ENCODE measurements at regions not wholly inside any gene's neighbourhood (a gene's known extent, or its start where the extent isn't known, plus 50 kb on each side); places are given as distances from the start of the nearest gene placed in this dataset.
"Not testable (repeated sequence)": the region's sequence is repeated elsewhere in the genome, so short reads cannot be mapped to it uniquely, and the experiment has no call there.

DNA sequence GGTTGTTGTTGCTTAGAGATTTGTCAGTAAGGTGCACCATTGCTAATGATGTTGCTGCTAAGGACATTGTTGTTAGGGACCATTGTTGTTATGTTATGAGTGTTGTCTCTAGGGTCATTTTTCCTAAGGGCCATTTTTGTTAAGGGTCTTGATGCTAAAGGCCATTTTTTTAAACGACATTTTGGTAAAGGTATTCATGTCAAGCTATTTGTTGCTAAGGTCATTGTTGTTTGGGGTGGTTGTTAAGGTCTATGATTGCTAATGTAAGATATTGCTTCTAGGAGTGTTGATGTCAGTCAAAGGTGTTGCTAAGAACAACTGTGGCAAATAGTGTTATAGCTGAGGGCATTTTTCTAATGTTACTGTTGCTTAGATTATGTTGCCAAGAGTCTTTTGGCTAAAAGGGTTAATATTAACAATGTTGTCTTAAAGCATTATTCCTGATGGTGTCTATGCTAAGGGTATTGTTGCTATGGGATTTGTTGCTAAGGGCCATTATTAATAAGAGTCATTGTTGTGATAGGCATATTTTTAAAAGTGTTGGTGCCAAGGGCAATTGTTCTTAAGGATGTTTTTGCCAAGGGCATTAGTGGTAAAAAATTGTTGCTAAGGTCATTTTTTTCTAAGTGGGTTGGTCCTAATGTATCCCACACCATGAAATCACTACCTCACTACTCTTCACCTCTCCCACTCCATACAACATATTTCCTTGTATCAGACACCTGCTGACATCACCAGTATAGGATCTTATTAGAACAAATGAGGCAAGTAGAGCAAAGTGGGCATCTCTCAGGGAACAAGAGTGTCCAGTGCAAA lies 56.2 kb downstream of the SPATA31A6 start:
- intact Hi-C loops (cut with DNase I); DNase-seq: not testable (repeated sequence)

GRCh38 chr9:42240261-42240579 lies 56.8 kb downstream of the SPATA31A6 start:
- intact Hi-C loops (cut with DNase I); DNase-seq: not testable (repeated sequence)

GRCh38 chr9:42243211-42243610 lies 59.8 kb downstream of the SPATA31A6 start:
- intact Hi-C loops (cut with DNase I); DNase-seq: not testable (repeated sequence)

GRCh38 chr9:42243822-42244221 lies 60.4 kb downstream of the SPATA31A6 start:
- intact Hi-C loops (cut with DNase I); DNase-seq: not testable (repeated sequence)

DNA sequence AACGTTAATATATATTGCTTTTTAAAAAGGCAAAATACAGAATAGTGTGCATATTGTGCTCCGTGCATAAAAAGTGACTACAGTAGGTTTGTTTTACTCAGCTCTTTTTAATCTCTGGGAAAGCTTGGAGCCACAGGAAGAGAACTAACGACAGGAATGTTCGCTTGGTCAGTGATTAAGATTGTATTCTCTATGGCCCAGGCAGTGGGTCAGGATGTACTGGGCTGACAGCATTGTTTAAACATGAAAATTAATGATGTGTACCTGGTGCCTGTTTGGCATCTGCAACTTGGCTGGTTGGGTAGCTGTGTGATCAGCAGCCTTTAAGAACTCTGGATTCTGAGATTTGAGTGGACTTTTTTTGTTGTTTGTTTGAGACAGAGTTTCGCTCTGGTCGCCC lies 85.3 kb downstream of the SPATA31A6 start:
- intact Hi-C loops (cut with DNase I); DNase-seq: not testable (repeated sequence)

GRCh38 chr9:42269171-42269570 lies 85.7 kb downstream of the SPATA31A6 start:
- not testable (repeated sequence) for DNase-seq

DNA sequence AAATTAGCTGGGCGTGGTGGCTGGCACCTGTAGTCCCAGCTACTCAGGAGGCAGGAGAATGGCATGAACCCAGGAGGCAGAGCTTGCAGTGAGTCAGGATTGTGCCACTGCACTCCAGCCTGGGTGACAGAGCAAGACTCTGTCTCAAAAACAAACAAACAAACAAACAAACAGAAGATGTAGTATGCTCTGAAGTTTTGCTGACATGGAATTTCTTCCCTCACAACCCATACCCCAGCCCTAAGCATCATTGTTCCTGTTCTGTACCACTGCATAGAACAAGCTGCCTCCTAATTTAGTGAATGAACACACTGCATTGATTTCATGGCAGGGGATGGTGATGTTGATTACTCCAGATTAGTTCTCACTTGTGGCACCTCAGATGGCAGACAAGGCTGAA lies 89.7 kb downstream of the SPATA31A6 start:
- DNase-seq; intact Hi-C loops (cut with DNase I): not testable (repeated sequence)

More at GRCh38 chr9:42269171-42269570, 85.7 kb downstream of the SPATA31A6 start:
- intact Hi-C loops (cut with DNase I), result not testable (repeated sequence)

DNA sequence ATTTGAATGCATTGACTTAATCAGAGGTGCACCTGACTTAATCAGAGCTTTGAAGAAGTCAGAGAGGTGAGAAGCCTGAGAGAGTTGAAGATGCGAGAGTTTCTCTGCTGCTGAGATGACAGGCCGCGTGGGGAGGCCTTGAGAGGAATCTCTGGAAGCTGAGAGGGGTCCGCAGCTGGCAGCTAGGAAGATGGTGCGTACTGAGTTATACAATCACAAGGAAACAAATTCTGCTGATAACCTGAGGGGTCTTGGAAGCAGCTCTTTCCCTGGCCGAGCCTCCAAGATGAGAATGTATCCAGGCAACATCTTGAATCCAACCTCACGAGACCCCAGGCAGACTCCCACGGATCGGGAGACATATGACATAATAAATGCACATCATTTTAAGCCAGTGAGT lies 91.7 kb downstream of the SPATA31A6 start:
- DNase-seq, result no peak
- intact Hi-C loops (cut with DNase I), result no loop called here

- intact Hi-C loops (cut with DNase I), result not testable (repeated sequence)
These were observed 99.2 kb downstream of the SPATA31A6 start for GRCh38 chr9:42282531-42283178.

GRCh38 chr9:42283179-42283543 lies 99.7 kb downstream of the SPATA31A6 start:
- DNase-seq; intact Hi-C loops (cut with DNase I): not testable (repeated sequence)

More at GRCh38 chr9:42282531-42283178, 99.2 kb downstream of the SPATA31A6 start:
- DNase-seq, result not testable (repeated sequence)

DNA sequence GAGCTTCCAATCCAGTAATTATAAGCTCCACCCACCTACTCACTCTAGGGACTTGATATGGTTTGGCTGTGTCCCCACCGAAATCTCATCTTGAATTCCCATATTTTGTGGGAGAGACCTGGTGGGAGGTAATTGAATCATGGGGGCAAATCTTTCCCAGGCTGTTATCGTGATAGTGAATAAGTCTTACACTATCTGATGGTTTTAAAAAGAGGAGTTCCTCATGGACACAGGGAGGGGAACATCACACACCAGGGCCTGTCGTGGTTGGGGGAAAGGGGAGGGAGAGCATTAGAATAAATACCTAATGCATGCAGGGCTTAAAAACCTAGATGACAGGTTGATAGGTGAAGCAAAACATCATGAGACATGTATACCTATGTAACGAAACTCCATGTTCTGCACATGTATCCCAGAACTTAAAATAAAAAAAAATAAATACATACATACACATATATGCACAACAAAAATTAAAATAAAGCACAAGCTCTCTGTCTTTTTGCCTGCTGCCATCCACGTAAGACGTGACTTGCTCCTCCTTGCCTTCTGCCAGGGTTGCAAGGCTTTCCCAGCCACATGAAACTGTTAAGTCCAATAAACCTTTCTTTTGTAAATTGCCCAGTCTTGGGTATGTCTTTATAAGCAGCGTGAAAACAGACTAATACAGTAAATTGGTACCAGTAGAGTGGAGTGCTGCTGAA lies 102.8 kb downstream of the SPATA31A6 start:
- intact Hi-C loops (cut with DNase I); DNase-seq: not testable (repeated sequence)

GRCh38 chr9:42288002-42288864 lies 104.8 kb downstream of the SPATA31A6 start:
- DNase-seq; intact Hi-C loops (cut with DNase I): not testable (repeated sequence)

- intact Hi-C loops (cut with DNase I); DNase-seq: not testable (repeated sequence)
These were observed 105.4 kb downstream of the SPATA31A6 start for GRCh38 chr9:42288865-42289229.

DNA sequence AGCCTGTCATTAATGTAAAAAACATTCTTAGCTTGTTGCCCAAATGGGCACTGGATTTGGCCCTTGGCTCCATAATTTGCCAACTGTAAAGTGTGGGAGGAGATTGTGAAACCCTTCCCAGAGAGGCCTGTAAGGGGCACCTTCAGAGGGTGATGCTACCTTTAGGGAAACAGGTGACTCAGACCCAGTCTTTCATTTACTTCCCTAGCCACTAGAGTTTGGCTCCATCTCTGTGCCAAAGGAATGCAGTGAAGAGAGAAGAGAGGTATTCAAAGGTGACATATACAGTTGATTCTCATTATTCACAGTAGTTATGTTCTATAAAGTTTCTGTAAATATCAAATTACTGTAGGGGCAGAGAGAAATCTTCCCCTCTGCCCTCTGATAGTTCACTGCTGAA lies 116.7 kb downstream of the SPATA31A6 start:
- intact Hi-C loops (cut with DNase I); DNase-seq: not testable (repeated sequence)

- intact Hi-C loops (cut with DNase I), result not testable (repeated sequence)
- DNase-seq, result peak in 7 of 42 donors; percentile 8 to 43 (median 31)
These were observed 123.2 kb downstream of the SPATA31A6 start for GRCh38 chr9:42306625-42307024.

DNA sequence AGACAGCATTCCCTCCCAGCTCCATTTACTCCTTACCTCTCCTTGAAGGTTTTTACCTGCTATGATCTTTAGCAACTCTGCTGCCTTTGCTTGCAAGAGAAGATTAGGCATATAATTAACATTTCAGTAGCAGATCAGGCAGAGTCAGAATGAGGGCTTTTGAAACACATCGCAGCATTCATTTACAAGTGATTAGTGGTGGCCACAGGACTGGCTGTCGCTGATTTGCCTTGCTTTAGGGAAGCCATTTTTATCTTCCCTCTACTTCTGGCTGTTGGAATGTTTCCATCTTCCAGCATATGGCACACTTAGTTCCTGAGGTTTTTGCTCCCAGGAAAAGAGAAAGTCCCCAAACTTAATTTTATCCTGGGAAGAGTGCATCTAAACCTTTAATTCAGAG lies 124.0 kb downstream of the SPATA31A6 start:
- intact Hi-C loops (cut with DNase I); DNase-seq: not testable (repeated sequence)

GRCh38 chr9:42310972-42311371 lies 127.5 kb downstream of the SPATA31A6 start:
- intact Hi-C loops (cut with DNase I); DNase-seq: not testable (repeated sequence)

DNA sequence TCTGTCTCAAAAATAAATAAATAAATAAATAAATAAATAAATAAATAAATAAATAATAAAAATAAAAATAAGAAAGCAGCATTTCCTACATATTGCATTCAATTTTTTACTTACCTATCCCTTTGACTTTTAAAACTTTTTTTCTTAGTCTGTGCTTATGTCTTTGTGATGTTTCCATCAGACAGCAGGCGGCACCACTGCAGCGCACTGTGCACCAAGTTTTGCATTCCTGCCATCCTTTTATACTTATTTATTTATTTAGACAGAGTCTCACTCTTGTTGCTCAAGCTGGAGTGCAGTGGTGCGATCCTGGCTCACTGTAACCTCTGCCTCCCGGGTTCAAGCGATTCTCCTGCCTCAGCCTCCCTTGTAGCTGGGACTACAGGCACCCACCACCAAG lies 132.6 kb downstream of the SPATA31A6 start:
- intact Hi-C loops (cut with DNase I); DNase-seq: not testable (repeated sequence)

- DNase-seq; intact Hi-C loops (cut with DNase I): not testable (repeated sequence)
These were observed 134.2 kb downstream of the SPATA31A6 start for GRCh38 chr9:42317677-42318076.

Measured in head of caudate nucleus (tissue), 42 donors.